Activated T-helper 1 cell treated with anti-CD3 and anti-CD28 coated beads, Interleukin-12 subunit alpha, Interleukin-12 subunit beta, Interleukin-2, Interleukin-4 antibody, amounts not matched to agents 30 ng/mL and 10 ng/mL and 1 ng/mL, durations not matched to agents 14 hours and 24 hours and 36 hours (primary cell): ENCODE measurements at regions not wholly inside any gene's neighbourhood (a gene's known extent, or its start where the extent isn't known, plus 50 kb on each side); places are given as distances from the start of the nearest gene placed in this dataset.

Experiments
- DNase-seq: peaks from one replicate; pipeline ENCODE4 v3.0.0; 2021; ENCODE audit warnings: low spot score
- H3K27ac Mint-ChIP-seq: one replicate; pipeline ENCODE4 v1.8.0; 2021; ENCODE audit warnings: mild to moderate bottlenecking, mixed read lengths
- H3K27me3 Mint-ChIP-seq: one replicate; pipeline ENCODE4 v1.8.0; 2022; ENCODE audit warnings: mild to moderate bottlenecking, moderate library complexity, mixed read lengths; ENCODE audit not compliant: insufficient read depth
- H3K36me3 Mint-ChIP-seq: one replicate; pipeline ENCODE4 v1.8.0; 2021; ENCODE audit warnings: low read depth, mixed read lengths
- H3K4me1 Mint-ChIP-seq: one replicate; pipeline ENCODE4 v1.8.0; 2021; ENCODE audit warnings: low read depth, mixed read lengths
- H3K4me3 Mint-ChIP-seq: one replicate; pipeline ENCODE4 v1.8.0; 2021; ENCODE audit warnings: mild to moderate bottlenecking, moderate library complexity, mixed read lengths
- H3K9me3 Mint-ChIP-seq: one replicate; pipeline ENCODE4 v1.8.0; 2021; ENCODE audit warnings: mixed read lengths
- intact Hi-C: fragments of 100-400 bp; cut with micrococcal nuclease; formaldehyde crosslinking; loops from one replicate; pipeline ENCODE4 v1.15.1; 2024

DNA sequence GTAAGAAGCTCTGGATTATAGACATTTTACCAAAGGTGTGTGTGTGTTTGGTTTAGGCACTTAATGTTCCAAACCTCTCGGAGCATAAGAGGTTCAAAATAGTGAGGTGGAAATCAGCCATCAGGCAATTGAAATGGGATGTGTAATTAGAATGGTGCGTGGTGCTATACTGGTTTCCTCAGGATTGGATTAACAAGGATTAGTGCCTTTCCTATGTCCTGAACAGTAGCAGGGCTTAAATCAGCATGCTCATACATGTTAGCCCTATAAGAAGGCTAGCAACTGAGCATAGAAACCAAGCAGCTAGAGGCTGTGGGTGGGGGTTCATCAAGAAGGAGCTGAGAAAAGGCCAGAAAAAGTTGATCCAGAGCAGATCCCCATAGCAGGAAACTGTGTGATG is 256.8 kb upstream of the CXXC4 start:
- no peak for DNase-seq
- H3K36me3 Mint-ChIP-seq: no peaks in the 10 kb centered on the region
- no peaks in the 10 kb centered on the region for H3K9me3 Mint-ChIP-seq
- no peaks in the 10 kb centered on the region for H3K4me1 Mint-ChIP-seq
- H3K4me3 Mint-ChIP-seq: no peak overlapping the region
- no peak overlapping the region for H3K27ac Mint-ChIP-seq
- no peaks in the 10 kb centered on the region for H3K27me3 Mint-ChIP-seq
- intact Hi-C loops: no loop called here

- intact Hi-C loops: no loop called here
- Mint-ChIP-seq H3K27ac (no peak overlapping the region), H3K4me3 (no peak overlapping the region), H3K36me3 (no peaks in the 10 kb centered on the region), H3K27me3 (no peaks in the 10 kb centered on the region), H3K9me3 (no peaks in the 10 kb centered on the region), H3K4me1 (no peaks in the 10 kb centered on the region)
- DNase-seq: no peak
Measured at GRCh38 chr4:104752337-104752736, 257.6 kb upstream of the CXXC4 start.

DNA sequence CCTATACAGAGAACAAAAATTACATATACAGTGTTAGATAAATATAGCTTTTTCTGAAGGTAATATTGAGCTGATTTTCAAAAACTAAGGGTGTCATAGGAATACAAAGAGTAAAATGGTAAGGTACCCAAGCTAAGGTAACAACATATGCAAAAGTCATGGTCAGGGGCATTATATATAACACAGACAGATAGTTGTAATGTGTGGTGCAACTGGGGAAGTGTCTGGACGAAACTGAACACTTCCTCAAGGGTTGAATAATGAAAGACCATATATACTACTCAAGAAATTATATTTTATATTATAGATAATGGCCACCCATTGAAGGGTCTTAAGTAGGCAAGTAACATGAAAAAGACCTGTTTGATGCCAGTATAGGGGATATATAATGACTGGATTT is 262.1 kb upstream of the CXXC4 start:
- intact Hi-C loops: no loop called here
- DNase-seq: no peak
- H3K27ac Mint-ChIP-seq: no peak overlapping the region
- H3K9me3 Mint-ChIP-seq: no peaks in the 10 kb centered on the region
- H3K4me3 Mint-ChIP-seq: no peak overlapping the region
- H3K4me1 Mint-ChIP-seq: no peaks in the 10 kb centered on the region
- H3K36me3 Mint-ChIP-seq: no peaks in the 10 kb centered on the region
- H3K27me3 Mint-ChIP-seq: no peaks in the 10 kb centered on the region

DNA sequence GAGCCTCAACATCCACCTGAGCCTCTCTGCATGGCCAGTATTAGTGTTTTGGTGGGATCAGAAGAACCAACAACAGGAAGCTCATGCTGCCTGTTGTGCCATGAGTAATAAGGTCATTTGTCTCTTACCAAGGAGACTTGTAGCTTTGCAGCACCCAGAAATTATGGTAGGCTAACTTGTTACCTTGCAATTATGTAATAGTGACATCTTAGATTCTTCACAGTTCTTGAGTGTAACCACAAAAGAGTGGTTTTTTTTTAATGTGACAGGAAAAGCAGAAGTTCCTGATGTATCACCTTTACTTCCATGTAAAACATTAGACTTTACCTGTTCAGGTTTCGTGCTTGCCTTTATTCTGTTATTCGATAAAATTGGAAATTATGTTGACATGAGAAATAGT is 263.9 kb upstream of the CXXC4 start:
- H3K4me3 Mint-ChIP-seq: no peak overlapping the region
- no peaks in the 10 kb centered on the region for H3K36me3 Mint-ChIP-seq
- intact Hi-C loops: no loop called here
- no peak overlapping the region for H3K27ac Mint-ChIP-seq
- no peaks in the 10 kb centered on the region for H3K4me1 Mint-ChIP-seq
- no peak for DNase-seq
- no peaks in the 10 kb centered on the region for H3K27me3 Mint-ChIP-seq
- no peaks in the 10 kb centered on the region for H3K9me3 Mint-ChIP-seq

- Mint-ChIP-seq H3K9me3 (no peaks in the 10 kb centered on the region), H3K27ac (no peak overlapping the region), H3K4me1 (no peaks in the 10 kb centered on the region), H3K36me3 (no peaks in the 10 kb centered on the region), H3K27me3 (peaks cover 2% of the 10 kb centered on the region), H3K4me3 (no peak overlapping the region)
- no peak for DNase-seq
- intact Hi-C loops: no loop called here
Measured at GRCh38 chr4:104763554-104764222, 269.0 kb upstream of the CXXC4 start.

GRCh38 chr4:104766676-104767075 is 272.0 kb upstream of the CXXC4 start:
- intact Hi-C loops: no loop called here
- Mint-ChIP-seq H3K27ac (no peak overlapping the region), H3K4me1 (no peaks in the 10 kb centered on the region), H3K27me3 (peaks cover 2% of the 10 kb centered on the region), H3K9me3 (no peaks in the 10 kb centered on the region), H3K4me3 (no peak overlapping the region), H3K36me3 (no peaks in the 10 kb centered on the region)
- DNase-seq: no peak

DNA sequence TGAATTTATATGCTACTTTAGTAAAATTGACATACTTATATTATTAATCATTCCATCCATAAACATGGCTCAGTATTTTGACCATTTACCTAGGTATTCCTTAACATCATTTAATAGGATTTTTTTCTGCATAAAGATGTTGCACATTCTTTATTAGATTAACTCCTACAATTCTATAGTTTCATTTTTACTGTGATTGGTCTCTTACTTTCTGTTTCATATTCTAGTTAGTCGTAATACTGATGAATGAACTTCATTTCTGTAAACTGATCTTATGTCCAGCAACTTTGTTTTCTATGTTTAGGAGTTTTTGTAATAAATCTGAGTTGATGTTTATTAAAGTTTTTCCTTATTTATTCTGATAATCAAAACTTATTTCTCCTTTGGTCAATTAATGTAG is 278.2 kb upstream of the CXXC4 start:
- H3K36me3 Mint-ChIP-seq: no peaks in the 10 kb centered on the region
- intact Hi-C loops: no loop called here

DNA sequence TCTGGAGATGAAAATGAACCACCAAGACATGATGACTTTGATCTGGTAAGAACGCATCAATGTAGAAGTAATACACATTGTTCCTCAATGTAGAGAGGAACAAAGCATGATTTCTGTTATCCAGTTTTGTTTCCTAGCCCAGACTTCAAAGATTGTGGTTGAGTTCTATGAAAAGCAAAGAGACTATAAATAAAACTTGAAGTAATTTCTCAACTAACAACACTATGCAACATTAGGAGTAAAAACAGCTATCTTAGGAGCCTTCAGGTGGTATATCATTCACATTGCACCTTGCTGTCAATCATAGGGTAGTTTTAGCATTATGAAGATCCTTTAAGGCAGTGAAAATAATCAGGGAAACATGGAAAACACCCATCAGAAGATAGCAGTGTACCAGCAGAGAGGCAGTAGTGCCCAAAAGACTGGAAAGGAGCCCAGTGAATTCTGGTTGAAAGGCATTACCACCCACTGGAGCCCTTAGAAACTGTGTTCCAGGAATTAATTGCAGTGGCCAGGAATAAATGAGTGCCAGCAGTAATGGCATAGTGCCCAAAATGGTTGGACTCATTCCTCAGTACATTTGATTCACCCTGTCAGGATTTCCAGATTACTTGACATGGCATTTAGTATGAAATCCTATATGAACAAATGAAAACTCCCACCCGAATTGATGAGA is 300.7 kb upstream of the CXXC4 start:
- intact Hi-C loops: no loop called here
- no peak for DNase-seq

More for the DNA sequence above, 278.2 kb upstream of the CXXC4 start:
- DNase-seq: no peak
- Mint-ChIP-seq H3K4me3 (no peak overlapping the region), H3K27me3 (peaks cover 2% of the 10 kb centered on the region), H3K4me1 (no peaks in the 10 kb centered on the region), H3K27ac (no peak overlapping the region), H3K9me3 (no peaks in the 10 kb centered on the region)

GRCh38 chr4:104811727-104812126 is 317.0 kb upstream of the CXXC4 start:
- Mint-ChIP-seq H3K27me3 (no peaks in the 10 kb centered on the region), H3K36me3 (no peaks in the 10 kb centered on the region), H3K4me1 (no peaks in the 10 kb centered on the region), H3K27ac (no peak overlapping the region), H3K4me3 (no peak overlapping the region), H3K9me3 (peaks cover 7% of the 10 kb centered on the region)
- intact Hi-C loops: no loop called here
- no peak for DNase-seq

More for the DNA sequence above, 300.7 kb upstream of the CXXC4 start:
- Mint-ChIP-seq H3K4me3 (no peak overlapping the region), H3K4me1 (no peaks in the 10 kb centered on the region), H3K27me3 (no peaks in the 10 kb centered on the region), H3K27ac (no peak overlapping the region), H3K9me3 (no peaks in the 10 kb centered on the region), H3K36me3 (no peaks in the 10 kb centered on the region)

DNA sequence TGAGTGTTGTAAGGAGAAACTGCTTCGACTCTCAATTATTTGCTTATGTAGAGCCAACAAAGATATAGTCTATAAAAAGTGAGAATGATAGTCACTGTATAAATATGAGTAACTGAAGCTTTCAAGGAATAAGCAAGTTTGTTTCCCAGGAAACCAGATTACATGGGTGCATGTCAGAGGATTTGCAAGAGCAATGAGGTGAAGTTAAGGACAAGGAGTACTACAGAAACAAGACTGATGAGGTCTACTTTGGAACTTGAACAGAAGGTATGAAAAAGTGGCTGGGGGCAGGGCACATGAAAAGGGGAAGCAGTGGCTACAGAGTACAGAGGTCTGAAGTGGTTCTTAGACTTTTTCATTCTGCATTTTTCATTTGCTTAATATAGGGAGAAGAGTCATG is 321.0 kb upstream of the CXXC4 start:
- no peak for DNase-seq
- Mint-ChIP-seq H3K4me1 (no peaks in the 10 kb centered on the region), H3K9me3 (no peaks in the 10 kb centered on the region), H3K27me3 (no peaks in the 10 kb centered on the region), H3K36me3 (no peaks in the 10 kb centered on the region), H3K27ac (no peak overlapping the region), H3K4me3 (no peak overlapping the region)
- intact Hi-C loops: no loop called here

GRCh38 chr4:104818579-104818978 is 323.9 kb upstream of the CXXC4 start:
- H3K27ac Mint-ChIP-seq: no peak overlapping the region
- H3K4me1 Mint-ChIP-seq: no peaks in the 10 kb centered on the region
- DNase-seq: no peak
- H3K27me3 Mint-ChIP-seq: no peaks in the 10 kb centered on the region
- H3K36me3 Mint-ChIP-seq: no peaks in the 10 kb centered on the region
- no peaks in the 10 kb centered on the region for H3K9me3 Mint-ChIP-seq
- intact Hi-C loops: no loop called here
- H3K4me3 Mint-ChIP-seq: no peak overlapping the region

DNA sequence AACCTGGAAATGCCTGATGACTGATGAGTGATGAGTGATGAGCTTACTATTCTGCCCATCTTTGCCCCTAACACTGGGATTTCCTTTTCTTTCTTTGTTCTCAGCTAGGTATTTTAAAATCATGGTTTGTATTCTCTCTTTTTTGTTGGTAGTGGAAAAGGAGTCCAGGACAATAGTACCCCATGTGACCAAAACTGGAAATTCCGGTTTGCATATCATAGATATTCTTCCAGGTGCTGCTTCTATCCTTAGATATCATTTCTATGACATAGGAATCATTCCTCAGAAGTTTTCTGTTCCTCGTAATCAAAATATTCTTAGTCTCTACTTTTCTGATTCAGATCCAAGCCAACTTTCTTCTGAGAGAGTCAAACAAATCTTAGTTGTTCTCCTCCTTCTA is 320.5 kb upstream of the TET2 start:
- no peak for DNase-seq
- no peaks in the 10 kb centered on the region for H3K9me3 Mint-ChIP-seq
- H3K4me1 Mint-ChIP-seq: no peaks in the 10 kb centered on the region
- no peaks in the 10 kb centered on the region for H3K36me3 Mint-ChIP-seq
- peaks cover 3% of the 10 kb centered on the region for H3K27me3 Mint-ChIP-seq
- H3K27ac Mint-ChIP-seq: no peak overlapping the region
- no peak overlapping the region for H3K4me3 Mint-ChIP-seq
- intact Hi-C loops: no loop called here

GRCh38 chr4:104829761-104830160 is 316.9 kb upstream of the TET2 start:
- intact Hi-C loops: no loop called here
- no peak for DNase-seq
- Mint-ChIP-seq H3K4me1 (no peaks in the 10 kb centered on the region), H3K9me3 (no peaks in the 10 kb centered on the region), H3K36me3 (no peaks in the 10 kb centered on the region), H3K27ac (no peak overlapping the region), H3K4me3 (no peak overlapping the region), H3K27me3 (peaks cover 5% of the 10 kb centered on the region)
